Left lung (tissue), 4 donors: ENCODE measurements at regions not wholly inside any gene's neighbourhood (a gene's known extent, or its start where the extent isn't known, plus 50 kb on each side); places are given as distances from the start of the nearest gene placed in this dataset.

Source experiments
- ATAC-seq: fragments of 200-7000 bp; cut with Tn5 transposase; one replicate; pipeline ENCODE4 v1.9.1; 2020; ENCODE audit warnings: moderate library complexity
- DNase-seq, 4 donors: peaks; one replicate each; pipeline ENCODE4 v3.0.0-alpha.2; 2013 to 2020
- H3K27ac ChIP-seq, 2 donors: fragments of 200-600 bp; sonication (generic) in 1 of 2; one replicate each; pipeline versions ENCODE4 v1.5.0 to v1.8.0; 2020 to 2021
- H3K27me3 ChIP-seq, 2 donors: fragments of 200-600 bp; sonication (generic) in 1 of 2; one replicate each; pipeline versions ENCODE4 v1.5.0 to v1.8.0; 2020 to 2021
- H3K36me3 ChIP-seq, 2 donors: fragments of 200-600 bp; sonication (generic) in 1 of 2; one replicate each; pipeline versions ENCODE4 v1.5.0 to v1.8.0; 2020 to 2021
- H3K4me1 ChIP-seq, 2 donors: fragments of 200-600 bp; one replicate each; pipeline ENCODE4 v1.8.0; 2021
- H3K4me3 ChIP-seq, 2 donors: fragments of 200-600 bp; sonication (generic) in 1 of 2; one replicate each; pipeline versions ENCODE4 v1.5.0 to v1.8.0; 2020 to 2021; ENCODE audit warnings: mild to moderate bottlenecking in 1 of 2
- H3K9me3 ChIP-seq, 2 donors: fragments of 200-600 bp; sonication (generic) in 1 of 2; one replicate each; pipeline versions ENCODE4 v1.5.0 to v1.8.0; 2020 to 2021
- intact Hi-C, 2 donors: fragments of 100-400 bp; cut with DNase I; formaldehyde crosslinking; loops; one replicate each; pipeline versions ENCODE4 v1.11.2 to v1.14.2; 2022
- TF ChIP-seq, protein P1 (sequence below), 2 donors: fragments of 200-600 bp; sonication (generic) in 1 of 2; IDR thresholded peaks; one replicate each; pipeline versions ENCODE4 v1.5.0 to v1.8.0; 2021; ENCODE audit warnings: antibody characterized with exemption in 2 of 2
- donor health status: DM: no; HTN: yes; CAD: no.
- donor health status: DM: no; HTN: no; CAD: no.

DNA sequence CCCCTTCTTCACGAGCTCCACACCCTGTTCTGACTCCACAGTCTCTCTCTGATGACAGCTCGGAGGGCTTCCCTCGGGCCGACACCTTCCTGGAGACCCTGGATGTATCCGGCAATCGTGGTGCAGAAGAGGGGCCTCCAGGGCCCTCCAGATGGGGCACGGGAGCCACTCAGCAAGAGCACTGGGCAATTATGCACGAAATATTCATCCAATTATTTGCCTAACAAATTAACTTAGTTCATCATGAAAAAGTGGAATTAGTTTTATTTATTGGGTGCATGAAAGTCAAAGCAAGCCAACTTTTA lies 277.3 kb upstream of the HDAC4 start:
- H3K27ac ChIP-seq, result no peak overlapping the region
- no peaks in the 10 kb centered on the region for H3K9me3 ChIP-seq
- DNase-seq, result no peak
- TF ChIP-seq, protein P1, sequence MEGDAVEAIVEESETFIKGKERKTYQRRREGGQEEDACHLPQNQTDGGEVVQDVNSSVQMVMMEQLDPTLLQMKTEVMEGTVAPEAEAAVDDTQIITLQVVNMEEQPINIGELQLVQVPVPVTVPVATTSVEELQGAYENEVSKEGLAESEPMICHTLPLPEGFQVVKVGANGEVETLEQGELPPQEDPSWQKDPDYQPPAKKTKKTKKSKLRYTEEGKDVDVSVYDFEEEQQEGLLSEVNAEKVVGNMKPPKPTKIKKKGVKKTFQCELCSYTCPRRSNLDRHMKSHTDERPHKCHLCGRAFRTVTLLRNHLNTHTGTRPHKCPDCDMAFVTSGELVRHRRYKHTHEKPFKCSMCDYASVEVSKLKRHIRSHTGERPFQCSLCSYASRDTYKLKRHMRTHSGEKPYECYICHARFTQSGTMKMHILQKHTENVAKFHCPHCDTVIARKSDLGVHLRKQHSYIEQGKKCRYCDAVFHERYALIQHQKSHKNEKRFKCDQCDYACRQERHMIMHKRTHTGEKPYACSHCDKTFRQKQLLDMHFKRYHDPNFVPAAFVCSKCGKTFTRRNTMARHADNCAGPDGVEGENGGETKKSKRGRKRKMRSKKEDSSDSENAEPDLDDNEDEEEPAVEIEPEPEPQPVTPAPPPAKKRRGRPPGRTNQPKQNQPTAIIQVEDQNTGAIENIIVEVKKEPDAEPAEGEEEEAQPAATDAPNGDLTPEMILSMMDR (IDR thresholded peaks at IDR 0.05), result no peak
- no peak overlapping the region for H3K4me3 ChIP-seq
- no peaks in the 10 kb centered on the region for H3K4me1 ChIP-seq
- no peak for ATAC-seq
- intact Hi-C loops, result no loop called here
- H3K27me3 ChIP-seq, result peaks cover 0 to 10% of the 10 kb centered on the region in 2 donors
- H3K36me3 ChIP-seq, result no peaks in the 10 kb centered on the region

DNA sequence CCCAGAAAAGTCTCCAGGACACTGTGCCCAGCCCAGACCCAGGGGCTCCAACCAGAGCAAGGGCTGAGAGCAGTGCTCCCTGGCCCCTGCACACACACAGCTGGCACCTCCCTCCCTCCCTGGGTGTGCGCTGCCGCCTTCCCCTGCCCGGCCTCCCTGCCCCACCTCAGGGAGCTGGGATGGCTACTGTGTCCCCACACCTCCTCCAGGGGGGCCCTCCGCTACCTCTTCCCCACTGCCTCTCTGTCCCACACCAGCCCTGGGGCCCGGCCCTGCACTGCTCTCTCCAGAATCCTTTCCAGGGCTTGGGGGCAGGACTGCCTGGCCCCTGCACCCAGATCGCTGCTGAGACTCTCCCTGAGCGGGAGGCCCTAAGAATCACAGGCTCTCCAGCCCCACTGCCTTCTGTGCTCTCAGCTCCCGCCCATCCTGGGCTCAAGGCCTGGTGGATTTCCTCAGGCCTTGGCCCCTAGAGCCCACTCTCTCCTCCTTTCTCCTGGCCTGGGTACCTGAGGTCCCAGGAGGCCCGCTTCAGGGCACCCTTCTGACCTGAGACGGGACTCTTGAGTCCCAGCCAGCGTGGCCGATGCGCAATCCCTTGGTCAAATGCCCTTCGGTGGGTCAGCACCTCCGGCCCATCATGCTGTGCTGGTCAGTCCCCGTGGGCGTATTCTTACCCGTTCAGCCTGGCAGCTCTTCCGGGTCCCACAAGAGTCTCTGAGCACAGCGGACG lies 276.8 kb upstream of the HDAC4 start:
- DNase-seq, result peak in 1 of 4 donors; percentile 72
- no peaks in the 10 kb centered on the region for H3K9me3 ChIP-seq
- no peak overlapping the region for H3K27ac ChIP-seq
- peaks cover 0 to 4% of the 10 kb centered on the region in 2 donors for H3K27me3 ChIP-seq
- intact Hi-C loops, result no loop called here
- H3K36me3 ChIP-seq, result no peaks in the 10 kb centered on the region
- H3K4me1 ChIP-seq, result no peaks in the 10 kb centered on the region
- TF ChIP-seq, protein P1 (IDR thresholded peaks at IDR 0.05), result no peak
- ATAC-seq, result no peak
- H3K4me3 ChIP-seq, result no peak overlapping the region

DNA sequence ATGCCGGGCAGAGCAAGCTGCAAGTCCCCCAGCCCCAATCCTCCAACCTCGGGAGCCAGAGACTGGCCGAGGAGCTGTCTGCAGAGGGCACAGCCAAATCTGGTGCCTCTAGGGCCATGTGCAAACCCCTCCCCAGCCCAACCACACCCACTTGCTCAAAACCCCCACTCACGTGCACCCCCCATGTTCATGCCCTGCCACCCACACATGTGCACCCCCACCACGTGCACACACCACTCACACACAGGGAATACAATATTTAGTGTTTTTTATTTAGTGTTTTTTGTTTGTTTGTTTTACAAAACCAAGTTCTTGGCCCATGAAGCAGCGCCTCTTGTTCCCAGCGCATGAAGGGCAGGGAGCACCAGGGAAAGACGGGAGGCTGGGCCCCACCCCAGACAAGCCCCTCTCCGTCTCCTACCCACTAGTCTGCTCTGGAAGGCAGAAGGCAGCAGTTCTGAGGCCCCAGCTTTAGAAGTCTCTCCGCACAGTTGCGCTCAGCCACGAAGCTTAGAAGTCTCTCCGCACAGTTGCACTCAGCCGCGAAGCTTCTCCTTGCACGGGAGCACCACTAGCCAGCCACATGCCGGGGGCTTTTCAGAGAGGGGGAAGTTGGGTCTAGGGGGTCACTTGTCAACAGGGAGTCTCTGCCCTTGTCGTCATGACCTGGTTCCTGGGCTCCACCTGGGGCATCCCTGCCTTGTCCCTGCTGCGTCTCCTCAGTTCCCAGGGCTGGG lies 276.1 kb upstream of the HDAC4 start:
- Histone ChIP-seq H3K36me3 (no peaks in the 10 kb centered on the region), H3K9me3 (no peaks in the 10 kb centered on the region), H3K4me1 (no peaks in the 10 kb centered on the region), H3K27me3 (no peaks in the 10 kb centered on the region), H3K4me3 (no peak overlapping the region), H3K27ac (no peak overlapping the region)
- no peak for DNase-seq
- ATAC-seq, result no peak
- TF ChIP-seq, protein P1 (IDR thresholded peaks at IDR 0.05), result no peak
- intact Hi-C loops, result no loop called here

DNA sequence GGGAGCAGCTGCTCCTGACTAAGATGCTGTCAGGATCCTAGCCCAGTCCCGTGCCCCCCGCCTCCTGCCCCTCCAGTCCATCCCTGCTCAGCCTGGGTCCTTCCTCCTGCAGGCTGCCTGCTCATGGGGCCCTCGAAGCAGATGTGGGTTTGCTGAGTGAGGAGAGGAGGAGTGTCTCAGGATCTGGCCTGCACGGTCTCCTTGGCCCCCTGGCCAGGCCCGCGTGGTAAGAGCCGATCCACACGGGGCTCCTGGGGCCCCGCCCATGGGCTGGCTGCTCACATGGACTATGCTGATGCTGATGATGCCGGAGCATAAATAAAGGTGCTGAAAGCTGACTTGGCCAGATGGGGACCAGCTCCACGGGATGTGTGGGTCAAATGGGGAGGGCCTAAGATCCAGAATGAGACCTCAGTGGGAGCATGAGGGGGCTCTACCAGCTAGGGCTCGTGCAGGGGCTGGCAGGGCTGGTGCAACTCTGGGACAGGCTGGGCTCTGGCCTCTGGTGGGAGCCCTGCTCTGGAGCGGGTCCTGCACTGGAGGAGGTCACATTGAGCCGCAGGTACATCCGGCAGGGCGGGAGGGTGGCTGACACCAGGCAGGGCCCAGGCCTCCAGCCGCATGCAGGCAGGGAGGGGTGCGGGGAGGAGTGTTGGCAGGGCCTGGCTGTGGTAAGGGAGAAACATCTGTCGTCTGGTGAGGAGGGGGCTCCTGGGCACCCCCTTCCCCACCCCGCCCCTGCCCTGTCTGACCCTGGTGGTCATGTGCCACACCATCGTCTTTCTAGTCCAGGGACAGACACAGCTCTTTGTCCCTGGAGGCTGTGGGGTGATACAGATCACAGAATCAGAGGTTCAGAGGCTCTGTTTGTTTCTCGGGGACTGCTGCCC lies 275.3 kb upstream of the HDAC4 start:
- Histone ChIP-seq H3K27ac (no peak overlapping the region), H3K4me1 (no peaks in the 10 kb centered on the region), H3K9me3 (no peaks in the 10 kb centered on the region), H3K4me3 (no peak overlapping the region), H3K36me3 (no peaks in the 10 kb centered on the region), H3K27me3 (no peaks in the 10 kb centered on the region)
- TF ChIP-seq, protein P1 (IDR thresholded peaks at IDR 0.05), result no peak
- ATAC-seq (no peak), DNase-seq (peak in 1 of 4 donors; percentile 78)
- intact Hi-C loops, result no loop called here
